ENCODE measurements at regions not wholly inside any gene's neighbourhood (a gene's known extent, or its start where the extent isn't known, plus 50 kb on each side); places are given as distances from the start of the nearest gene placed in this dataset.

- Histone ChIP-seq H3K9ac (ENCODE audit: low read depth, low read length, poor library complexity) (peak overlapping the region; percentile 45), H4K91ac (ENCODE audit: low read depth, low read length, poor library complexity) (no peak overlapping the region), H2BK15ac (ENCODE audit: low read length) (peak overlapping the region; percentile 39), H3K14ac (ENCODE audit: low read length) (no peak overlapping the region), H3K4ac (ENCODE audit: low read length) (peak overlapping the region; percentile 86), H4K8ac (ENCODE audit: low read depth, low read length) (no peak overlapping the region), H2AK5ac (ENCODE audit: low read depth, low read length) (no peak overlapping the region), H3K9me3 (replicated peaks in 1 of 2; ENCODE audit: control insufficient read depth in 2 of 2, insufficient read depth in 1 of 2, low read depth in 1 of 2, low read length in 2 of 2) (no peaks in the 10 kb centered on the region), H2BK5ac (ENCODE audit: low read length) (no peak overlapping the region), H3K27ac (replicated peaks; ENCODE audit: low read length) (no peak overlapping the region), H3K27me3 (ENCODE audit: control insufficient read depth in 3 of 3, insufficient read depth in 3 of 3, low read depth in 1 of 3, low read length in 3 of 3) (no peaks in the 10 kb centered on the region), H3K4me2 (ENCODE audit: insufficient read depth, low read length, poor library complexity, severe bottlenecking) (no peak overlapping the region), H2BK12ac (ENCODE audit: low read length) (no peak overlapping the region), H2BK120ac (ENCODE audit: low read depth, low read length) (no peak overlapping the region), H3K23ac (ENCODE audit: low read depth, low read length, poor library complexity) (no peak overlapping the region), H3K4me1 (ENCODE audit: control insufficient read depth in 2 of 2, insufficient read depth in 1 of 2, low read depth in 1 of 2, low read length in 2 of 2) (peaks cover 6 to 18% of the 10 kb centered on the region in 2 donors), H3K4me3 (ENCODE audit: low read length in 2 of 2) (peak overlapping the region in 1 of 2 donors; percentile 12), H3K79me1 (ENCODE audit: low read depth, low read length) (no peaks in the 10 kb centered on the region), H2AFZ (ENCODE audit: low read length) (peak overlapping the region; percentile 74), H3K36me3 (replicated peaks in 1 of 2; ENCODE audit: control insufficient read depth in 2 of 2, insufficient read depth in 2 of 2, low read length in 2 of 2) (no peaks in the 10 kb centered on the region), H3K18ac (ENCODE audit: low read length) (peak overlapping the region; percentile 80)
- no peak for DNase-seq (ENCODE audit: low spot score)
- WGBS, 2 donors (ENCODE audit: extremely low coverage in 2 of 2, insufficient read length in 2 of 2, insufficient replicate concordance in 1 of 2) = no CpG with 5 or more reads among the region's 15 CpGs
Observed at GRCh38 chr13:30019648-30020626, 169.5 kb upstream of the UBL3 start.

GRCh38 chr13:30017880-30018279 lies 167.5 kb upstream of the UBL3 start:
- peaks cover 6 to 17% of the 10 kb centered on the region in 2 donors for H3K4me1 ChIP-seq (ENCODE audit: control insufficient read depth in 2 of 2, insufficient read depth in 1 of 2, low read depth in 1 of 2, low read length in 2 of 2)
- no peak overlapping the region for H4K91ac ChIP-seq (ENCODE audit: low read depth, low read length, poor library complexity)
- H3K4me3 ChIP-seq (ENCODE audit: low read length in 2 of 2) = no peak overlapping the region
- no peak for DNase-seq (ENCODE audit: low spot score)
- no peak overlapping the region for H3K9ac ChIP-seq (ENCODE audit: low read depth, low read length, poor library complexity)
- no peak overlapping the region for H3K4me2 ChIP-seq (ENCODE audit: insufficient read depth, low read length, poor library complexity, severe bottlenecking)
- peak overlapping the region; percentile 51 for H3K18ac ChIP-seq (ENCODE audit: low read length)
- H3K4ac ChIP-seq (ENCODE audit: low read length) = no peak overlapping the region
- no peak overlapping the region for H3K14ac ChIP-seq (ENCODE audit: low read length)
- no peak overlapping the region for H2BK12ac ChIP-seq (ENCODE audit: low read length)
- no peak overlapping the region for H2BK120ac ChIP-seq (ENCODE audit: low read depth, low read length)
- H2AK5ac ChIP-seq (ENCODE audit: low read depth, low read length) = no peak overlapping the region
- H2BK15ac ChIP-seq (ENCODE audit: low read length) = peak overlapping the region; percentile 12
- WGBS, 2 donors (ENCODE audit: extremely low coverage in 2 of 2, insufficient read length in 2 of 2, insufficient replicate concordance in 1 of 2) = no CpG with 5 or more reads among the region's 4 CpGs
- H3K79me1 ChIP-seq (ENCODE audit: low read depth, low read length) = no peaks in the 10 kb centered on the region
- no peak overlapping the region for H3K23ac ChIP-seq (ENCODE audit: low read depth, low read length, poor library complexity)
- no peak overlapping the region for H2BK5ac ChIP-seq (ENCODE audit: low read length)
- no peak overlapping the region for H3K27ac ChIP-seq (replicated peaks; ENCODE audit: low read length)
- no peak overlapping the region for H2AFZ ChIP-seq (ENCODE audit: low read length)
- no peaks in the 10 kb centered on the region for H3K27me3 ChIP-seq (ENCODE audit: control insufficient read depth in 3 of 3, insufficient read depth in 3 of 3, low read depth in 1 of 3, low read length in 3 of 3)
- no peak overlapping the region for H4K8ac ChIP-seq (ENCODE audit: low read depth, low read length)
- H3K36me3 ChIP-seq (replicated peaks in 1 of 2; ENCODE audit: control insufficient read depth in 2 of 2, insufficient read depth in 2 of 2, low read length in 2 of 2) = no peaks in the 10 kb centered on the region
- no peaks in the 10 kb centered on the region for H3K9me3 ChIP-seq (replicated peaks in 1 of 2; ENCODE audit: control insufficient read depth in 2 of 2, insufficient read depth in 1 of 2, low read depth in 1 of 2, low read length in 2 of 2)

GRCh38 chr13:30016398-30016797 lies 166.0 kb upstream of the UBL3 start:
- Histone ChIP-seq H3K14ac (ENCODE audit: low read length) (no peak overlapping the region), H3K23ac (ENCODE audit: low read depth, low read length, poor library complexity) (no peak overlapping the region), H2BK120ac (ENCODE audit: low read depth, low read length) (no peak overlapping the region), H2BK5ac (ENCODE audit: low read length) (no peak overlapping the region), H4K8ac (ENCODE audit: low read depth, low read length) (no peak overlapping the region), H3K79me1 (ENCODE audit: low read depth, low read length) (no peaks in the 10 kb centered on the region), H3K18ac (ENCODE audit: low read length) (no peak overlapping the region), H2AFZ (ENCODE audit: low read length) (no peak overlapping the region), H2BK15ac (ENCODE audit: low read length) (no peak overlapping the region), H3K4ac (ENCODE audit: low read length) (no peak overlapping the region), H2AK5ac (ENCODE audit: low read depth, low read length) (no peak overlapping the region), H3K9ac (ENCODE audit: low read depth, low read length, poor library complexity) (no peak overlapping the region), H2BK12ac (ENCODE audit: low read length) (no peak overlapping the region), H3K9me3 (replicated peaks in 1 of 2; ENCODE audit: control insufficient read depth in 2 of 2, insufficient read depth in 1 of 2, low read depth in 1 of 2, low read length in 2 of 2) (no peaks in the 10 kb centered on the region), H3K27ac (replicated peaks; ENCODE audit: low read length) (no peak overlapping the region), H3K36me3 (replicated peaks in 1 of 2; ENCODE audit: control insufficient read depth in 2 of 2, insufficient read depth in 2 of 2, low read length in 2 of 2) (no peaks in the 10 kb centered on the region), H4K91ac (ENCODE audit: low read depth, low read length, poor library complexity) (no peak overlapping the region), H3K4me3 (ENCODE audit: low read length in 2 of 2) (no peak overlapping the region), H3K4me1 (ENCODE audit: control insufficient read depth in 2 of 2, insufficient read depth in 1 of 2, low read depth in 1 of 2, low read length in 2 of 2) (peaks cover 6 to 17% of the 10 kb centered on the region in 2 donors), H3K4me2 (ENCODE audit: insufficient read depth, low read length, poor library complexity, severe bottlenecking) (no peak overlapping the region), H3K27me3 (ENCODE audit: control insufficient read depth in 3 of 3, insufficient read depth in 3 of 3, low read depth in 1 of 3, low read length in 3 of 3) (no peaks in the 10 kb centered on the region)
- no peak for DNase-seq (ENCODE audit: low spot score)
- no CpG with 5 or more reads among the region's 5 CpGs for WGBS, 2 donors (ENCODE audit: extremely low coverage in 2 of 2, insufficient read length in 2 of 2, insufficient replicate concordance in 1 of 2)

GRCh38 chr13:30009411-30009810 lies 159.0 kb upstream of the UBL3 start:
- H2AK5ac ChIP-seq (ENCODE audit: low read depth, low read length) = no peak overlapping the region
- no peaks in the 10 kb centered on the region for H3K79me1 ChIP-seq (ENCODE audit: low read depth, low read length)
- no peak overlapping the region for H3K4me3 ChIP-seq (ENCODE audit: low read length in 2 of 2)
- H3K4ac ChIP-seq (ENCODE audit: low read length) = no peak overlapping the region
- H2BK5ac ChIP-seq (ENCODE audit: low read length) = no peak overlapping the region
- DNase-seq (ENCODE audit: low spot score) = no peak
- H3K4me1 ChIP-seq (ENCODE audit: control insufficient read depth in 2 of 2, insufficient read depth in 1 of 2, low read depth in 1 of 2, low read length in 2 of 2) = no peaks in the 10 kb centered on the region
- no peaks in the 10 kb centered on the region for H3K9me3 ChIP-seq (replicated peaks in 1 of 2; ENCODE audit: control insufficient read depth in 2 of 2, insufficient read depth in 1 of 2, low read depth in 1 of 2, low read length in 2 of 2)
- H2AFZ ChIP-seq (ENCODE audit: low read length) = no peak overlapping the region
- H3K9ac ChIP-seq (ENCODE audit: low read depth, low read length, poor library complexity) = no peak overlapping the region
- no peak overlapping the region for H3K18ac ChIP-seq (ENCODE audit: low read length)
- H3K27ac ChIP-seq (replicated peaks; ENCODE audit: low read length) = no peak overlapping the region
- no peak overlapping the region for H3K23ac ChIP-seq (ENCODE audit: low read depth, low read length, poor library complexity)
- peaks cover 0 to 7% (median 0%) of the 10 kb centered on the region in 3 experiments for H3K27me3 ChIP-seq (ENCODE audit: control insufficient read depth in 3 of 3, insufficient read depth in 3 of 3, low read depth in 1 of 3, low read length in 3 of 3)
- H4K91ac ChIP-seq (ENCODE audit: low read depth, low read length, poor library complexity) = no peak overlapping the region
- H4K8ac ChIP-seq (ENCODE audit: low read depth, low read length) = no peak overlapping the region
- H3K14ac ChIP-seq (ENCODE audit: low read length) = no peak overlapping the region
- H3K36me3 ChIP-seq (replicated peaks in 1 of 2; ENCODE audit: control insufficient read depth in 2 of 2, insufficient read depth in 2 of 2, low read length in 2 of 2) = no peaks in the 10 kb centered on the region
- H3K4me2 ChIP-seq (ENCODE audit: insufficient read depth, low read length, poor library complexity, severe bottlenecking) = no peak overlapping the region
- H2BK15ac ChIP-seq (ENCODE audit: low read length) = no peak overlapping the region
- no peak overlapping the region for H2BK120ac ChIP-seq (ENCODE audit: low read depth, low read length)
- WGBS, 2 donors (ENCODE audit: extremely low coverage in 2 of 2, insufficient read length in 2 of 2, insufficient replicate concordance in 1 of 2) = no CpG with 5 or more reads among the region's 1 CpG
- H2BK12ac ChIP-seq (ENCODE audit: low read length) = no peak overlapping the region
